ENCODE measurements at regions not wholly inside any gene's neighbourhood (a gene's known extent, or its start where the extent isn't known, plus 50 kb on each side); places are given as distances from the start of the nearest gene placed in this dataset.
"Not testable (repeated sequence)": the region's sequence is repeated elsewhere in the genome, so short reads cannot be mapped to it uniquely, and the experiment has no call there.

- ATAC-seq (ENCODE audit: low read depth) (no peak), DNase-seq (ENCODE audit: low spot score in 2 of 2) (no peak)
- H3K4me1 Mint-ChIP-seq: peaks cover 8% of the 10 kb centered on the region
- no peak overlapping the region for H3K4me3 Mint-ChIP-seq
- H3K27ac Mint-ChIP-seq: no peak overlapping the region
- peaks cover 2% of the 10 kb centered on the region for H3K9me3 Mint-ChIP-seq
- peaks cover 4% of the 10 kb centered on the region for H3K27me3 Mint-ChIP-seq
- no peaks in the 10 kb centered on the region for H3K36me3 Mint-ChIP-seq
These were observed 127.5 kb downstream of the MC4R start for GRCh38 chr18:60245096-60245495.

DNA sequence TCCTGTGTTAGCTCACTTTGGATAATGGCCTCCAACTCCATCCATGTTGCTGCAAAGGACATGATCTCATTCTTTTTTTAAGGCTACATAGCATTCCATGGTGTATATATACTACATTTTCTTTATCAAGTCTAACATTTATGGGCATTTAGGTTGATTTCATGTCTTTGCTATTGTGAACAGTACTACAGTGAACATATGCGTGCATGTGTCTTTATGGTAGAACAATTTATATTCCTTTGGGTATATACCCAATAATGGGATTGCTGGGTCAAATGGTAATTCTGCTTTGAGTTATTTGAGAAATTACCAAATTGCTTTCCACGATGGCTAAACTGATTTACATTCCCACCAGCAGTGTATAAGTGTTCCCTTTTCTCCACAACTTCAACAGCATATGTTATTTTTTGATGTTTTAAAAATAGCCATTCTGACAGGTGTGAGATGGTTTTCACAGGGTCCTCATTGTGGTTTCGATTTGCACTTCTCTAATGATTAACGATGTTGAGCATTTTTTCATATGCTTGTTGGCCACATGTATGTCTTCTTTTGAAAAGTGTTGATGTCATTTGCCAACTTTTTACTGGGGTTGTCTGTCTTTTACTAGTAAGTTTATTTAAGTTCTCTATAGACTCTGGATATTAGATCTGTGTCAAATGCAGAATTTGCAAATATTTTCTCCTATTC, 133.4 kb downstream of the MC4R start:
- H3K27me3 Mint-ChIP-seq; H3K9me3 Mint-ChIP-seq; H3K36me3 Mint-ChIP-seq; ATAC-seq (ENCODE audit: low read depth); H3K4me1 Mint-ChIP-seq; H3K27ac Mint-ChIP-seq; DNase-seq (ENCODE audit: low spot score in 2 of 2); H3K4me3 Mint-ChIP-seq: not testable (repeated sequence)

GRCh38 chr18:60235164-60235563, 137.4 kb downstream of the MC4R start:
- no peaks in the 10 kb centered on the region for H3K4me1 Mint-ChIP-seq
- H3K27ac Mint-ChIP-seq: no peak overlapping the region
- no peaks in the 10 kb centered on the region for H3K9me3 Mint-ChIP-seq
- H3K27me3 Mint-ChIP-seq: no peaks in the 10 kb centered on the region
- no peak overlapping the region for H3K4me3 Mint-ChIP-seq
- H3K36me3 Mint-ChIP-seq: no peaks in the 10 kb centered on the region
- ATAC-seq (ENCODE audit: low read depth) (no peak), DNase-seq (ENCODE audit: low spot score in 2 of 2) (no peak)

GRCh38 chr18:60232541-60232940, 140.0 kb downstream of the MC4R start:
- no peak for DNase-seq (ENCODE audit: low spot score in 2 of 2)
- no peaks in the 10 kb centered on the region for H3K4me1 Mint-ChIP-seq
- no peaks in the 10 kb centered on the region for H3K36me3 Mint-ChIP-seq
- no peaks in the 10 kb centered on the region for H3K27me3 Mint-ChIP-seq
- ATAC-seq (ENCODE audit: low read depth): no peak
- H3K9me3 Mint-ChIP-seq: no peaks in the 10 kb centered on the region
- no peak overlapping the region for H3K4me3 Mint-ChIP-seq
- no peak overlapping the region for H3K27ac Mint-ChIP-seq

GRCh38 chr18:60228609-60229595, 143.7 kb downstream of the MC4R start:
- no peak for DNase-seq (ENCODE audit: low spot score in 2 of 2)
- Mint-ChIP-seq H3K36me3 (no peaks in the 10 kb centered on the region), H3K4me1 (no peaks in the 10 kb centered on the region), H3K9me3 (peaks cover 9% of the 10 kb centered on the region), H3K4me3 (no peak overlapping the region), H3K27ac (no peak overlapping the region), H3K27me3 (peaks cover 2% of the 10 kb centered on the region)
- no peak for ATAC-seq (ENCODE audit: low read depth)

DNA sequence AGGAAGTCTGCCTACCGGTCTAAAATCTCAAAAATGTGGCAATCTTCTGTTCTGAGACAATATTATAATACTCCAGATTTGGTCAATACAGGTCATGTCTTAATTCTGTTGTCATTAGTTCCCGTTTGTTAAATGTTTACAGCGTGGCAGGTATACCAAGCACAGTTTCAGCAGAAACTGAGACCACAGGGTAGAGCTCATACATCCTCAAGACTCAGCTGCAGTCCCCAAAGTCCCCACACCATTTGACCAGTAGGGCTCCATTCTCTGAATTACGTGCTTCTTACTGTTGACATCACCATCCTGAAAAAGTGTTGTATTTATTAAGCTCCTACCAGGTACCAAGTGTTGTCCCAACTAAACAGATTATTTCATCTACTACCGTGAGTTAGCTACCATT, 157.1 kb downstream of the MC4R start:
- H3K27ac Mint-ChIP-seq: no peak overlapping the region
- DNase-seq (ENCODE audit: low spot score in 2 of 2) (no peak), ATAC-seq (ENCODE audit: low read depth) (no peak)
- no peaks in the 10 kb centered on the region for H3K36me3 Mint-ChIP-seq
- H3K4me1 Mint-ChIP-seq: no peaks in the 10 kb centered on the region
- no peak overlapping the region for H3K4me3 Mint-ChIP-seq
- peaks cover 3% of the 10 kb centered on the region for H3K27me3 Mint-ChIP-seq
- no peaks in the 10 kb centered on the region for H3K9me3 Mint-ChIP-seq

DNA sequence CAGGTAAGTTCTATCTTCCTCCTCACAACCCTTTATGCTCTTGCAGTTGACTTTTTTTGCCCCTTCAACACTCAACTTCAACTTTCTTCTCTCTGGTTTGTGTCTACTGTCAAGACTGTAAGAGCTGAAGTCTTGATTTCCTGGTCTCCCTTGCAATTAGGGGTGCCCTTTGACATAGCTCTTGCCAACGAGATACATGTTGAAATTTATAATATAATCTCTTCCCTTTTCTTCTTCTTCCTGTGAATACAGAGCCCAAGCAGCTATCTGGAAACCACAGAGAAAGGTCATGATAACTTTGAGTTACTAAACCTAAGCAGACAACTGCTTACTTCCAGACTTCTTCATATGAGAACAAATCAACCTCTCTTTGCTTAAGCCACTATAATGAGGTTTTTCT, 163.5 kb downstream of the MC4R start:
- Mint-ChIP-seq H3K27me3 (peaks cover 8% of the 10 kb centered on the region), H3K9me3 (no peaks in the 10 kb centered on the region), H3K4me3 (no peak overlapping the region), H3K27ac (no peak overlapping the region), H3K4me1 (no peaks in the 10 kb centered on the region), H3K36me3 (no peaks in the 10 kb centered on the region)
- DNase-seq (ENCODE audit: low spot score in 2 of 2) (no peak), ATAC-seq (ENCODE audit: low read depth) (no peak)

DNA sequence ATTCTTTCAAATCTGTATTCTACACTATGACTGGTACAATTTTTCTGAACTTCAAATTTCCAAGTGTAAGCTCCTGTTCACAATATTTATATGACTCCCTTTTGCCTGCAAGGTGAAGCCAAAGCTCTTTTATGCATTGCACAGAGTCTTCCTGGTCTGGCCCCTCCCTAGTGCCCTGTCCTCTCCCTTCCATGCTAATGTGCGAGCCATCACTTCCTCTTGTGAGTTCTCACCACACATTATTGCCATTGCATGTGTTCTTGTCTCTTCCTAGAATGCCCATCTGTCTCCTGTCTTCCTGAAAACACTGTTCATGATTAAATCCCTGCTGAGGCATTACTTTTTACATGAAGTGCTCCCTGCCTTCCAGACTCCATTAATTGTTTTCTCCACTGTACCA, 169.9 kb downstream of the MC4R start:
- Mint-ChIP-seq H3K9me3 (no peaks in the 10 kb centered on the region), H3K4me3 (no peak overlapping the region), H3K36me3 (no peaks in the 10 kb centered on the region), H3K4me1 (no peaks in the 10 kb centered on the region), H3K27me3 (peaks cover 4% of the 10 kb centered on the region), H3K27ac (no peak overlapping the region)
- ATAC-seq (ENCODE audit: low read depth) (no peak), DNase-seq (ENCODE audit: low spot score in 2 of 2) (no peak)

- no peak for DNase-seq (ENCODE audit: low spot score in 2 of 2)
- Mint-ChIP-seq H3K9me3 (no peaks in the 10 kb centered on the region), H3K27ac (no peak overlapping the region), H3K27me3 (peaks cover 4% of the 10 kb centered on the region), H3K4me1 (no peaks in the 10 kb centered on the region), H3K4me3 (no peak overlapping the region), H3K36me3 (no peaks in the 10 kb centered on the region)
- ATAC-seq (ENCODE audit: low read depth): no peak
These were observed 172.0 kb downstream of the MC4R start for GRCh38 chr18:60200558-60200957.

DNA sequence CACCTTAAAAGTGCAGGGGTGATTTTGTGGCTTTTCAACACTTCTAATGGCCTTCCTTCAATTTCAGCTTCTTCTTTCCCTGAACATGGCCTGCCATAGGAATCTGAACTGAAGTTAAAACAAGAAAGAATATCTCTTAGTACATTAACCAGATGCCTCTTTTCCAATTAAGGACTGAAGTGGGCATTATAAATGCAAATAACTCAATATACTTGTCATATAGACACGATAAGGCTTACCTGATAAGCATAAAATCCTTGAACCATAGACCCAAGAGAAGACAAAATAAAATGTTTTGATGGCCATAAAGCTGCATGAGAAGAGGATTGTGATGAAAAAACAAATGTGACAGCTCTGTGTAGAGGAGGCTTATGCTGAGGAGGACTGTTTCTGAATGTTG, 173.1 kb downstream of the MC4R start:
- Mint-ChIP-seq H3K9me3 (no peaks in the 10 kb centered on the region), H3K4me3 (no peak overlapping the region), H3K27me3 (no peaks in the 10 kb centered on the region), H3K4me1 (no peaks in the 10 kb centered on the region), H3K36me3 (no peaks in the 10 kb centered on the region), H3K27ac (no peak overlapping the region)
- DNase-seq (ENCODE audit: low spot score in 2 of 2) (no peak), ATAC-seq (ENCODE audit: low read depth) (no peak)

- no peaks in the 10 kb centered on the region for H3K9me3 Mint-ChIP-seq
- DNase-seq (ENCODE audit: low spot score in 2 of 2) (no peak), ATAC-seq (ENCODE audit: low read depth) (no peak)
- H3K4me3 Mint-ChIP-seq: no peak overlapping the region
- no peaks in the 10 kb centered on the region for H3K36me3 Mint-ChIP-seq
- no peaks in the 10 kb centered on the region for H3K4me1 Mint-ChIP-seq
- no peak overlapping the region for H3K27ac Mint-ChIP-seq
- H3K27me3 Mint-ChIP-seq: no peaks in the 10 kb centered on the region
These were observed 174.7 kb downstream of the MC4R start for GRCh38 chr18:60197671-60198462.

DNA sequence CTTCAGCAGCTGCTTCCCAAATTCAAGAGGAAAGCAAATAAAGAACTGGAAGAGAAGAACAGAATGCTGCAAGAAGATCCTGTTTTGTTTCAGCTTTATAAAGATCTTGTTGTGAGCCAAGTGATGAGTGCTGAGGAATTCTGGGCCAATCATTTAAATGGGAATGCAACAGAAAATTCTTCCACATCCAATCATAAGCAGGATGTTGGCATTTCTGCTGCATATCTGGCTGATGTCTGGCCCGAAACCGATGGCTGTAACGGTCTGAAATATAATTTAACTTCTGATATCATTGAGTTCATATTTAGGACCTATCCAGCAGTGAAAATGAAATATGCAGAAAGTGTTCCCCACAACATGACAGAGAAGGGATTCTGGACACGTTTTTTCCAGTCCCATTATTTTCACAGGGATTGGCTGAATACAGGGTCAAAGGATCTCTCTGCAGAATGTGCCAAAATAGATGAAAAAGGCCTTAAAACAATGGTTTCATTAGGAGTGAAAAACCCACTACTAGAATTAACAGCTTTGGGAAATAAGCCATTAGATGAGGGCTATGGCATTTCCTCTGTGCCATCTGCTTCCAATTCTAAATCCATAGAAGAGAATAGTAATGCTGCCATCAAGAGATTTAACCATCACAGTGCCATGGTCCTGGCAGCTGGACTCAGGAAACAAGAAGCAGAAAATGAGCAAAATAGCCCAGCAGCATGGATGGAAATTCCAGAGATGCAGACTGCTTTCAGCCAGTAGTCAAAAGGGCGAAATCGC, 175.6 kb downstream of the MC4R start:
- H3K27ac Mint-ChIP-seq: no peak overlapping the region
- H3K36me3 Mint-ChIP-seq: no peaks in the 10 kb centered on the region
- no peaks in the 10 kb centered on the region for H3K4me1 Mint-ChIP-seq
- no peak for ATAC-seq (ENCODE audit: low read depth)
- DNase-seq (ENCODE audit: low spot score in 2 of 2): no peak
- no peak overlapping the region for H3K4me3 Mint-ChIP-seq
- H3K27me3 Mint-ChIP-seq: no peaks in the 10 kb centered on the region
- no peaks in the 10 kb centered on the region for H3K9me3 Mint-ChIP-seq

- Mint-ChIP-seq H3K9me3 (no peaks in the 10 kb centered on the region), H3K27me3 (peaks cover 1% of the 10 kb centered on the region), H3K4me1 (no peaks in the 10 kb centered on the region), H3K36me3 (no peaks in the 10 kb centered on the region), H3K4me3 (no peak overlapping the region), H3K27ac (no peak overlapping the region)
- DNase-seq (ENCODE audit: low spot score in 2 of 2) (no peak), ATAC-seq (ENCODE audit: low read depth) (no peak)
These were observed 178.8 kb downstream of the MC4R start for GRCh38 chr18:60193780-60194179.

Data from memory B cell (primary cell).